ENCODE measurements at regions not wholly inside any gene's neighbourhood (a gene's known extent, or its start where the extent isn't known, plus 50 kb on each side); places are given as distances from the start of the nearest gene placed in this dataset.
"Not testable (repeated sequence)": the region's sequence is repeated elsewhere in the genome, so short reads cannot be mapped to it uniquely, and the experiment has no call there.

DNA sequence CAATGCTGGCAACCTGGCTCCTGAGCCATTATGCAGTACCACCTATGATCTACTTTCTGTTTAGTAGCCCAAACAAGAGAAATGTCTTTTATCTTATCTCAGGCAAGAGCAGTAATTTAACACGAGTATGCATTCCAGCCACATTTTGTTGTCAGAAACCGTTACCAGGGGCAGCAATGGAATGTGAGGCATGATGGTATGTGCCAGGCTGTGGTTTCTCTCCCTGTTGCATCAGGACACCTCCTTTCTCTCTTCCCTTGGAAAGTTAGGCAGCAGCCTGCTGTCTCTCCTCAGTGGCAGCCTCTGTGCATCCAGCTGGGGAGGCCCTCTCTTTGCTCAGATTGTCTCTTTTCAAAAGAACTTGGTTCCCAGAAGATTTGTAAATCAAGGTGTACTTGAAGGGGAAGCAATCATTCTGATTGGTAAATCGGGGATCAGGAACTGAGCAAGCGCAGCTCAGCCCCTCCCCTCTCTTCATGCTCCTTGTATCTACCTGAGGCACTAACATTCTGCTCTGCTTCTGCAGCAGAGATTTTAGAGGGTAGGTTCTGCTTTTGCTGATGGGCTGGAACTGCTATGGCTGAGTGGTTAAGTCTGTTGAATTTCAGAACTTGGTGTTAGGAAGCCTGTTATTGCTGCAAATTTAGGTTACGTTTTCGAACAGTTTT is 229.2 kb downstream of the ADAMTS15 start:
- H3K4me1 Mint-ChIP-seq (ENCODE audit: insufficient read depth, unreplicated experiment) = peaks cover 31% of the 10 kb centered on the region
- ChIA-PET POLR2A (no interaction called here), CTCF (interaction anchor here (0.6 to 3.2 kb wide), 6 partner anchors 11 to 469 kb away, joined by 3 to 12 read pairs (median 4); no protein-coding TSS in a partner anchor)
- BruUV-seq (replicated peaks) = no TSS peak
- no peaks in the 10 kb centered on the region for H3K36me3 Mint-ChIP-seq (ENCODE audit: insufficient read depth, unreplicated experiment)
- H3K9me3 Mint-ChIP-seq (ENCODE audit: unreplicated experiment) = peaks cover 23% of the 10 kb centered on the region
- H3K27me3 Mint-ChIP-seq (ENCODE audit: insufficient read depth, unreplicated experiment) = no peaks in the 10 kb centered on the region
- peak overlapping the region; percentile 45 for H3K4me3 Mint-ChIP-seq (ENCODE audit: unreplicated experiment)
- intact Hi-C loops (cut with micrococcal nuclease) = no loop called here
- peak; percentile 68 for DNase-seq (ENCODE audit: unreplicated experiment)
- TF ChIP-seq, protein P1, sequence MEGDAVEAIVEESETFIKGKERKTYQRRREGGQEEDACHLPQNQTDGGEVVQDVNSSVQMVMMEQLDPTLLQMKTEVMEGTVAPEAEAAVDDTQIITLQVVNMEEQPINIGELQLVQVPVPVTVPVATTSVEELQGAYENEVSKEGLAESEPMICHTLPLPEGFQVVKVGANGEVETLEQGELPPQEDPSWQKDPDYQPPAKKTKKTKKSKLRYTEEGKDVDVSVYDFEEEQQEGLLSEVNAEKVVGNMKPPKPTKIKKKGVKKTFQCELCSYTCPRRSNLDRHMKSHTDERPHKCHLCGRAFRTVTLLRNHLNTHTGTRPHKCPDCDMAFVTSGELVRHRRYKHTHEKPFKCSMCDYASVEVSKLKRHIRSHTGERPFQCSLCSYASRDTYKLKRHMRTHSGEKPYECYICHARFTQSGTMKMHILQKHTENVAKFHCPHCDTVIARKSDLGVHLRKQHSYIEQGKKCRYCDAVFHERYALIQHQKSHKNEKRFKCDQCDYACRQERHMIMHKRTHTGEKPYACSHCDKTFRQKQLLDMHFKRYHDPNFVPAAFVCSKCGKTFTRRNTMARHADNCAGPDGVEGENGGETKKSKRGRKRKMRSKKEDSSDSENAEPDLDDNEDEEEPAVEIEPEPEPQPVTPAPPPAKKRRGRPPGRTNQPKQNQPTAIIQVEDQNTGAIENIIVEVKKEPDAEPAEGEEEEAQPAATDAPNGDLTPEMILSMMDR (IDR thresholded peaks at IDR 0.05; ENCODE audit: unreplicated experiment) = no peak
- H3K27ac Mint-ChIP-seq (ENCODE audit: low read depth, unreplicated experiment) = peak overlapping the region; percentile 90

DNA sequence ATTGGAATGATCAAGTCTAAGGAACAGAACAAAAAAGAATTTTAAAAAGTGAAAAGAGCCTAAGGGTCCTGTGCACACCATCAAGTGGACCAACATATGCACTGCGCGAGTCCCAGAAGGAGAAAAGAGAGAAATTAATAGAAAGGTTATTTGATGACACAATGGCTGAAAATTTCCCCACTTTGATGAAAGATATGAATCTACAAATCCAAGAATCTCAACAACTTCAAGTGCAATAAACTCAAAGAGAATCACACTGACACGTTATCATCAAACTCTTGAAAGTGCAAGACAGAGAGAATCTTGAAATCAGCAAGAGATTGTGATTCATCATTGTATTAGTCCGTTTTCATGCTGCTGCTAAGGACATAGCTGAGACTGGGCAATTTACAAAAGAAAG is 230.8 kb downstream of the ADAMTS15 start:
- Mint-ChIP-seq H3K27ac (ENCODE audit: low read depth, unreplicated experiment) (no peak overlapping the region), H3K9me3 (ENCODE audit: unreplicated experiment) (peaks cover 23% of the 10 kb centered on the region), H3K27me3 (ENCODE audit: insufficient read depth, unreplicated experiment) (no peaks in the 10 kb centered on the region), H3K4me1 (ENCODE audit: insufficient read depth, unreplicated experiment) (peaks cover 18% of the 10 kb centered on the region), H3K36me3 (ENCODE audit: insufficient read depth, unreplicated experiment) (no peaks in the 10 kb centered on the region), H3K4me3 (ENCODE audit: unreplicated experiment) (no peak overlapping the region)
- ChIA-PET CTCF (interaction anchor here (3.2 kb wide), 1 partner anchor 182 kb away, joined by 12 read pairs; no protein-coding TSS in a partner anchor), POLR2A (interaction anchor here (0.9 to 1.0 kb wide), 3 partner anchors 17 to 45 kb away, joined by 3 to 4 read pairs (median 3); no protein-coding TSS in a partner anchor)
- TF ChIP-seq, protein P1 (IDR thresholded peaks at IDR 0.05; ENCODE audit: unreplicated experiment) = no peak
- intact Hi-C loops (cut with micrococcal nuclease) = no loop called here
- BruUV-seq (replicated peaks) = no TSS peak
- DNase-seq (ENCODE audit: unreplicated experiment) = no peak

DNA sequence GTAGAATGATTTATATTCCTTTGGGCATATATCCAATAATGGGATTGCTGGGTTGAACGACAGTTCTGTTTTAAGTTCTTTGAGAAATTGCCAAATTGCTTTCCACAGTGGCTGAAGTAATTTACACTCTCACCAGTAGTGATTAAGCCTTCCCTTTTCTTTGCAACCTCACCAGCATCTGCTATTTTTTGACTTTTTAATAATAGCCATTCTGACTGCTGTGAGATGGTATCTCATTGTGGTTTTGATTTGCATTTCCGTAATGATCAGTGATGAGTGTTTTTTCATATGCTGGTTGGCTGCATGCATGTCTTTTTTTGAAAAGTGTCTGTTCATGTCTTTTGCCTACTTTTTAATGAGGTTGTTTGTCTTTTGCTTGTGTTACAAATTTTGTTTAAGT is 233.8 kb downstream of the SNX19 start:
- intact Hi-C loops (cut with micrococcal nuclease); BruUV-seq (replicated peaks): not testable (repeated sequence)
- H3K9me3 Mint-ChIP-seq (ENCODE audit: unreplicated experiment) = peaks cover 23% of the 10 kb centered on the region

DNA sequence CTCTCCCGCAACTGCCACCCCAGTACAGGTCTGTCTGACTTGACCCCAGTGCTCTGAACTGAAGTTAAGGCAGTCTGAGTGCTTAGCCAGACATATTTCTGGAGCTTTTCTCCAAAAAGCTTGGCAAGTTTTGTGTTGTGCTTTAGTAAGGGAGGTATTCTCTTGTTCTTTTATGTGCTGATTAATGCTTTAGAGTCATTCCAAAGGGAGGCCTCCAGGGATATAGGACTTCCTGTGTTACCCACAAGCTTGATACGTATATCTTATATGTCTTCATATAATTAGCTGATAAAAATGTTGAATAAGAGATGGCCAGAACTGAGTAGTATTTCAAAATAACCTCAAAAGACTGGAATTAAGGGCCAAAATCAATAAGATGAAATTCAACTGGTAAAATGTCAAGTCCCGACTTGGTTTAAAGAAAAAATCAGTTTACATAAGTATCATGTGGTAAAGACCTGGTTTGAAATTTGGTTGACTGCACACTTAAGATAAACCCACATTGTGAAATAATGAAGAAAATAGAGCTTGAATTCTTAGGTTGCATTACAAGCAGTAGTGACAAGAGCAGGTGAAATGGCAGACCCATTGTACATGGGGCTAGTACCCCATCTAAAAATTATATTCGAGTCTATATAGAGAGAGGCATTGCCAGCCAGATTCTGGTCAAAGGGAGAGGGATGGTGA is 226.9 kb downstream of the SNX19 start:
- no peak overlapping the region for H3K27ac Mint-ChIP-seq (ENCODE audit: low read depth, unreplicated experiment)
- intact Hi-C loops (cut with micrococcal nuclease) = no loop called here
- POLR2A ChIA-PET = interaction anchor here (1.2 kb wide), 1 partner anchor 34 kb away, joined by 3 read pairs; no protein-coding TSS in a partner anchor
- no peaks in the 10 kb centered on the region for H3K9me3 Mint-ChIP-seq (ENCODE audit: unreplicated experiment)
- BruUV-seq (replicated peaks) = no TSS peak
- H3K36me3 Mint-ChIP-seq (ENCODE audit: insufficient read depth, unreplicated experiment) = peaks cover 7% of the 10 kb centered on the region
- H3K27me3 Mint-ChIP-seq (ENCODE audit: insufficient read depth, unreplicated experiment) = no peaks in the 10 kb centered on the region
- CTCF ChIA-PET = interaction anchor here (0.9 kb wide), 1 partner anchor 15 kb away, joined by 3 read pairs; no protein-coding TSS in a partner anchor
- DNase-seq (ENCODE audit: unreplicated experiment) = no peak
- H3K4me1 Mint-ChIP-seq (ENCODE audit: insufficient read depth, unreplicated experiment) = no peaks in the 10 kb centered on the region
- TF ChIP-seq, protein P1 (IDR thresholded peaks at IDR 0.05; ENCODE audit: unreplicated experiment) = no peak
- H3K4me3 Mint-ChIP-seq (ENCODE audit: unreplicated experiment) = no peak overlapping the region

More for the DNA sequence above, 233.8 kb downstream of the SNX19 start:
- H3K36me3 Mint-ChIP-seq (ENCODE audit: insufficient read depth, unreplicated experiment); CTCF ChIA-PET; H3K4me1 Mint-ChIP-seq (ENCODE audit: insufficient read depth, unreplicated experiment); H3K4me3 Mint-ChIP-seq (ENCODE audit: unreplicated experiment); POLR2A ChIA-PET; H3K27ac Mint-ChIP-seq (ENCODE audit: low read depth, unreplicated experiment); H3K27me3 Mint-ChIP-seq (ENCODE audit: insufficient read depth, unreplicated experiment); DNase-seq (ENCODE audit: unreplicated experiment): not testable (repeated sequence)

Data from MCF 10A (cell line).